Sciatic nerve (tissue), 2 donors: ENCODE measurements at regions not wholly inside any gene's neighbourhood (a gene's known extent, or its start where the extent isn't known, plus 50 kb on each side); places are given as distances from the start of the nearest gene placed in this dataset.

ENCODE experiments used
- ATAC-seq: fragments of 200-7000 bp; cut with Tn5 transposase; one replicate; pipeline ENCODE4 v1.9.1; 2020; ENCODE audit warnings: mild to moderate bottlenecking, moderate library complexity
- DNase-seq: peaks from one replicate; pipeline ENCODE4 v3.0.0-alpha.2; 2020; ENCODE audit warnings: low spot score
- intact Hi-C: fragments of 100-400 bp; cut with DNase I; formaldehyde crosslinking; loops from one replicate; pipeline ENCODE4 v1.14.2; 2022
- donor health status: DM: no; HTN: no; CAD: no.
- donor health status: DM: no; HTN: no; CAD: no.

- no peak for ATAC-seq
- intact Hi-C loops, result no loop called here
- no peak for DNase-seq
Measured at GRCh38 chr9:29844251-29844650, 2271.0 kb upstream of the C9orf72 start.

GRCh38 chr9:29850664-29851063 lies 2277.4 kb upstream of the C9orf72 start:
- ATAC-seq (no peak), DNase-seq (no peak)
- intact Hi-C loops, result no loop called here

- DNase-seq, result no peak
- intact Hi-C loops, result no loop called here
- ATAC-seq, result no peak
Measured at GRCh38 chr9:29861803-29862202, 2288.5 kb upstream of the C9orf72 start.

GRCh38 chr9:29865764-29866313 lies 2292.6 kb upstream of the C9orf72 start:
- DNase-seq (no peak), ATAC-seq (no peak)
- intact Hi-C loops, result no loop called here

GRCh38 chr9:29866556-29866955 lies 2293.3 kb upstream of the C9orf72 start:
- ATAC-seq, result no peak
- intact Hi-C loops, result no loop called here
- no peak for DNase-seq

- DNase-seq (no peak), ATAC-seq (no peak)
- intact Hi-C loops, result no loop called here
Measured at GRCh38 chr9:29873579-29873978, 2300.3 kb upstream of the C9orf72 start.

- intact Hi-C loops, result loop anchor here (5.0 kb wide), 1 partner anchor 507 kb away; no protein-coding TSS in a partner anchor
- ATAC-seq (no peak), DNase-seq (no peak)
Measured at GRCh38 chr9:29875547-29875946, 2302.3 kb upstream of the C9orf72 start.

- DNase-seq (no peak), ATAC-seq (no peak)
Measured at GRCh38 chr9:29882767-29883166, 2309.5 kb upstream of the C9orf72 start.

GRCh38 chr9:29906065-29906464 lies 2332.8 kb upstream of the C9orf72 start:
- ATAC-seq, result no peak
- intact Hi-C loops, result no loop called here
- no peak for DNase-seq

More at GRCh38 chr9:29882767-29883166, 2309.5 kb upstream of the C9orf72 start:
- intact Hi-C loops, result no loop called here

GRCh38 chr9:29928072-29928471 lies 2354.8 kb upstream of the C9orf72 start:
- intact Hi-C loops, result no loop called here
- DNase-seq, result no peak
- ATAC-seq, result no peak

GRCh38 chr9:29939559-29939958 lies 2366.3 kb upstream of the C9orf72 start:
- DNase-seq, result no peak
- no peak for ATAC-seq
- intact Hi-C loops, result no loop called here

GRCh38 chr9:29945012-29945411 lies 2371.7 kb upstream of the C9orf72 start:
- no peak for ATAC-seq
- DNase-seq, result no peak
- intact Hi-C loops, result no loop called here

- DNase-seq (no peak), ATAC-seq (no peak)
- intact Hi-C loops, result no loop called here
Measured at GRCh38 chr9:29958469-29958868, 2385.2 kb upstream of the C9orf72 start.

- intact Hi-C loops, result no loop called here
- ATAC-seq (no peak), DNase-seq (no peak)
Measured at GRCh38 chr9:29965834-29966233, 2392.6 kb upstream of the C9orf72 start.

GRCh38 chr9:29966247-29966646 lies 2393.0 kb upstream of the C9orf72 start:
- intact Hi-C loops, result no loop called here
- ATAC-seq, result no peak
- no peak for DNase-seq

GRCh38 chr9:29968831-29969230 lies 2395.6 kb upstream of the C9orf72 start:
- intact Hi-C loops, result no loop called here
- DNase-seq (no peak), ATAC-seq (no peak)

GRCh38 chr9:29969408-29969807 lies 2396.1 kb upstream of the C9orf72 start:
- no peak for DNase-seq
- no peak for ATAC-seq

GRCh38 chr9:29969856-29970647 lies 2396.8 kb upstream of the C9orf72 start:
- no peak for ATAC-seq
- intact Hi-C loops, result no loop called here
- DNase-seq, result no peak

More at GRCh38 chr9:29969408-29969807, 2396.1 kb upstream of the C9orf72 start:
- intact Hi-C loops, result no loop called here

GRCh38 chr9:29974197-29974596 lies 2400.9 kb upstream of the C9orf72 start:
- intact Hi-C loops, result no loop called here
- DNase-seq, result no peak
- no peak for ATAC-seq

GRCh38 chr9:29976981-29977380 lies 2403.7 kb upstream of the C9orf72 start:
- ATAC-seq (no peak), DNase-seq (no peak)
- intact Hi-C loops, result no loop called here

GRCh38 chr9:29981013-29981412 lies 2403.4 kb upstream of the ACO1 start:
- no peak for ATAC-seq
- no peak for DNase-seq
- intact Hi-C loops, result no loop called here
